Neural progenitor cell (in vitro differentiated cells): ENCODE measurements at regions not wholly inside any gene's neighbourhood (a gene's known extent, or its start where the extent isn't known, plus 50 kb on each side); places are given as distances from the start of the nearest gene placed in this dataset.

Source experiments
- DNase-seq: peaks from one replicate; pipeline ENCODE4 v3.0.0-alpha.2; 2016; ENCODE audit warnings: low spot score
- H2AFZ ChIP-seq: fragments of 200-600 bp; sonication (generic); replicated peaks from 2 replicates; pipeline ENCODE4 v1.6.1; 2016; ENCODE audit warnings: antibody characterized with exemption
- H3F3A ChIP-seq: fragments of 200-600 bp; sonication (generic); 2 replicates; pipeline ENCODE4 v1.6.1; 2016; ENCODE audit warnings: antibody characterized with exemption, low read depth
- H3K27ac ChIP-seq: fragments of 200-600 bp; sonication (generic); 2 replicates; pipeline ENCODE4 v1.5.1; 2016; ENCODE audit warnings: mild to moderate bottlenecking
- H3K27me3 ChIP-seq: fragments of 200-600 bp; sonication (generic); 2 replicates; pipeline ENCODE4 v1.6.1; 2016; ENCODE audit warnings: mild to moderate bottlenecking, moderate library complexity
- H3K36me3 ChIP-seq: fragments of 200-600 bp; sonication (generic); 2 replicates; pipeline ENCODE4 v1.5.1; 2016
- H3K4me1 ChIP-seq: fragments of 200-600 bp; sonication (generic); 2 replicates; pipeline ENCODE4 v1.6.1; 2016; ENCODE audit warnings: mixed run types
- H3K4me2 ChIP-seq: fragments of 200-600 bp; sonication (generic); 2 replicates; pipeline ENCODE4 v1.6.1; 2016
- H3K4me3 ChIP-seq: fragments of 200-600 bp; sonication (generic); 2 replicates; pipeline ENCODE4 v1.5.1; 2016
- H3K79me2 ChIP-seq: fragments of 200-600 bp; sonication (generic); 2 replicates; pipeline ENCODE4 v1.6.1; 2016; ENCODE audit warnings: low read depth
- H3K9ac ChIP-seq: fragments of 200-600 bp; sonication (generic); 2 replicates; pipeline ENCODE4 v1.6.1; 2016
- H3K9me3 ChIP-seq: fragments of 200-600 bp; sonication (generic); 2 replicates; pipeline ENCODE4 v1.5.1; 2016; ENCODE audit warnings: low read depth
- H4K20me1 ChIP-seq: fragments of 200-600 bp; sonication (generic); 2 replicates; pipeline ENCODE4 v1.6.1; 2016; ENCODE audit warnings: low read depth
- H3K27ac Mint-ChIP-seq: 3 replicates; pipeline ENCODE4 v1.8.0; 2021; ENCODE audit warnings: mixed read lengths
- H3K27me3 Mint-ChIP-seq: 2 replicates; pipeline ENCODE4 v1.8.0; 2022; ENCODE audit warnings: low read depth, mild to moderate bottlenecking, inconsistent platforms, moderate library complexity, mixed read lengths; ENCODE audit not compliant: insufficient read depth
- H3K36me3 Mint-ChIP-seq: 3 replicates; pipeline ENCODE4 v1.8.0; 2021; ENCODE audit warnings: mixed read lengths
- H3K4me1 Mint-ChIP-seq: 3 replicates; pipeline ENCODE4 v1.8.0; 2021; ENCODE audit warnings: mixed read lengths
- H3K4me3 Mint-ChIP-seq: 3 replicates; pipeline ENCODE4 v1.8.0; 2021; ENCODE audit warnings: mild to moderate bottlenecking, moderate library complexity, mixed read lengths
- H3K9me3 Mint-ChIP-seq: 3 replicates; pipeline ENCODE4 v1.8.0; 2020; ENCODE audit warnings: mixed read lengths
- CTCF ChIP-seq: fragments of 200-600 bp; sonication (generic); IDR thresholded peaks from 2 replicates; pipeline ENCODE4 v1.5.1; 2017; ENCODE audit warnings: antibody characterized with exemption, mild to moderate bottlenecking
- EZH2 ChIP-seq: fragments of 200-600 bp; sonication (generic); IDR thresholded peaks from 2 replicates; pipeline ENCODE4 v1.6.1; 2017; ENCODE audit warnings: antibody characterized with exemption, mild to moderate bottlenecking, moderate library complexity
- EZH2phosphoT487 ChIP-seq: fragments of 200-600 bp; sonication (generic); IDR thresholded peaks from 2 replicates; pipeline ENCODE4 v1.6.1; 2017; ENCODE audit warnings: antibody characterized with exemption

- H3K4me1 ChIP-seq: no peaks in the 10 kb centered on the region
- Mint-ChIP-seq H3K4me3 (no peak overlapping the region), H3K9me3 (no peaks in the 10 kb centered on the region), H3K27ac (no peak overlapping the region), H3K27me3 (no peaks in the 10 kb centered on the region), H3K36me3 (no peaks in the 10 kb centered on the region), H3K4me1 (no peaks in the 10 kb centered on the region)
- no peak overlapping the region for H3K4me2 ChIP-seq
- TF ChIP-seq EZH2: no peak
- no peak for TF ChIP-seq EZH2phosphoT487
- TF ChIP-seq CTCF: no peak
- H2AFZ ChIP-seq: no peak overlapping the region
- no peak overlapping the region for H3K4me3 ChIP-seq
- H3F3A ChIP-seq: no peaks in the 10 kb centered on the region
- no peak overlapping the region for H3K9ac ChIP-seq
- H3K27ac ChIP-seq: no peak overlapping the region
- no peaks in the 10 kb centered on the region for H4K20me1 ChIP-seq
- H3K36me3 ChIP-seq: no peaks in the 10 kb centered on the region
- DNase-seq: no peak
- H3K9me3 ChIP-seq: no peaks in the 10 kb centered on the region
- no peaks in the 10 kb centered on the region for H3K27me3 ChIP-seq
- no peaks in the 10 kb centered on the region for H3K79me2 ChIP-seq
These were observed 301.3 kb downstream of the EDEM1 start for GRCh38 chr3:5488771-5489170.

GRCh38 chr3:5489536-5489935 lies 302.0 kb downstream of the EDEM1 start:
- Mint-ChIP-seq H3K27ac (no peak overlapping the region), H3K27me3 (no peaks in the 10 kb centered on the region), H3K4me3 (no peak overlapping the region), H3K36me3 (no peaks in the 10 kb centered on the region), H3K4me1 (no peaks in the 10 kb centered on the region), H3K9me3 (no peaks in the 10 kb centered on the region)
- no peak overlapping the region for H3K4me3 ChIP-seq
- H3K4me2 ChIP-seq: no peak overlapping the region
- no peak for TF ChIP-seq EZH2
- no peak for TF ChIP-seq CTCF
- no peak for TF ChIP-seq EZH2phosphoT487
- no peaks in the 10 kb centered on the region for H3K9me3 ChIP-seq
- no peak overlapping the region for H3K27ac ChIP-seq
- no peaks in the 10 kb centered on the region for H3K36me3 ChIP-seq
- no peak overlapping the region for H3K9ac ChIP-seq
- H4K20me1 ChIP-seq: no peaks in the 10 kb centered on the region
- H2AFZ ChIP-seq: no peak overlapping the region
- DNase-seq: no peak
- H3F3A ChIP-seq: no peaks in the 10 kb centered on the region
- no peaks in the 10 kb centered on the region for H3K79me2 ChIP-seq
- H3K27me3 ChIP-seq: no peaks in the 10 kb centered on the region
- H3K4me1 ChIP-seq: no peaks in the 10 kb centered on the region

GRCh38 chr3:5494905-5495519 lies 307.5 kb downstream of the EDEM1 start:
- H2AFZ ChIP-seq: no peak overlapping the region
- H3K4me1 ChIP-seq: no peaks in the 10 kb centered on the region
- H3F3A ChIP-seq: no peaks in the 10 kb centered on the region
- H3K79me2 ChIP-seq: no peaks in the 10 kb centered on the region
- no peaks in the 10 kb centered on the region for H3K4me1 Mint-ChIP-seq
- no peak overlapping the region for H3K4me3 Mint-ChIP-seq
- TF ChIP-seq EZH2phosphoT487 (no peak), EZH2 (no peak), CTCF (no peak)
- H4K20me1 ChIP-seq: no peaks in the 10 kb centered on the region
- H3K27ac ChIP-seq: no peak overlapping the region
- no peaks in the 10 kb centered on the region for H3K36me3 ChIP-seq
- H3K36me3 Mint-ChIP-seq: no peaks in the 10 kb centered on the region
- no peak overlapping the region for H3K4me2 ChIP-seq
- no peaks in the 10 kb centered on the region for H3K27me3 Mint-ChIP-seq
- no peak overlapping the region for H3K4me3 ChIP-seq
- H3K9me3 ChIP-seq: no peaks in the 10 kb centered on the region
- no peaks in the 10 kb centered on the region for H3K9me3 Mint-ChIP-seq
- H3K27me3 ChIP-seq: no peaks in the 10 kb centered on the region
- H3K9ac ChIP-seq: no peak overlapping the region
- no peak overlapping the region for H3K27ac Mint-ChIP-seq
- DNase-seq: no peak
